Neural progenitor cell (in vitro differentiated cells): ENCODE measurements at regions not wholly inside any gene's neighbourhood (a gene's known extent, or its start where the extent isn't known, plus 50 kb on each side); places are given as distances from the start of the nearest gene placed in this dataset.

ENCODE experiments used
- DNase-seq: peaks from one replicate; pipeline ENCODE4 v3.0.0-alpha.2; 2016; ENCODE audit warnings: low spot score
- H2AFZ ChIP-seq: fragments of 200-600 bp; sonication (generic); replicated peaks from 2 replicates; pipeline ENCODE4 v1.6.1; 2016; ENCODE audit warnings: antibody characterized with exemption
- H3F3A ChIP-seq: fragments of 200-600 bp; sonication (generic); 2 replicates; pipeline ENCODE4 v1.6.1; 2016; ENCODE audit warnings: antibody characterized with exemption, low read depth
- H3K27ac ChIP-seq: fragments of 200-600 bp; sonication (generic); 2 replicates; pipeline ENCODE4 v1.5.1; 2016; ENCODE audit warnings: mild to moderate bottlenecking
- H3K27me3 ChIP-seq: fragments of 200-600 bp; sonication (generic); 2 replicates; pipeline ENCODE4 v1.6.1; 2016; ENCODE audit warnings: mild to moderate bottlenecking, moderate library complexity
- H3K36me3 ChIP-seq: fragments of 200-600 bp; sonication (generic); 2 replicates; pipeline ENCODE4 v1.5.1; 2016
- H3K4me1 ChIP-seq: fragments of 200-600 bp; sonication (generic); 2 replicates; pipeline ENCODE4 v1.6.1; 2016; ENCODE audit warnings: mixed run types
- H3K4me2 ChIP-seq: fragments of 200-600 bp; sonication (generic); 2 replicates; pipeline ENCODE4 v1.6.1; 2016
- H3K4me3 ChIP-seq: fragments of 200-600 bp; sonication (generic); 2 replicates; pipeline ENCODE4 v1.5.1; 2016
- H3K79me2 ChIP-seq: fragments of 200-600 bp; sonication (generic); 2 replicates; pipeline ENCODE4 v1.6.1; 2016; ENCODE audit warnings: low read depth
- H3K9ac ChIP-seq: fragments of 200-600 bp; sonication (generic); 2 replicates; pipeline ENCODE4 v1.6.1; 2016
- H3K9me3 ChIP-seq: fragments of 200-600 bp; sonication (generic); 2 replicates; pipeline ENCODE4 v1.5.1; 2016; ENCODE audit warnings: low read depth
- H4K20me1 ChIP-seq: fragments of 200-600 bp; sonication (generic); 2 replicates; pipeline ENCODE4 v1.6.1; 2016; ENCODE audit warnings: low read depth
- H3K27ac Mint-ChIP-seq: 3 replicates; pipeline ENCODE4 v1.8.0; 2021; ENCODE audit warnings: mixed read lengths
- H3K27me3 Mint-ChIP-seq: 2 replicates; pipeline ENCODE4 v1.8.0; 2022; ENCODE audit warnings: low read depth, mild to moderate bottlenecking, inconsistent platforms, moderate library complexity, mixed read lengths; ENCODE audit not compliant: insufficient read depth
- H3K36me3 Mint-ChIP-seq: 3 replicates; pipeline ENCODE4 v1.8.0; 2021; ENCODE audit warnings: mixed read lengths
- H3K4me1 Mint-ChIP-seq: 3 replicates; pipeline ENCODE4 v1.8.0; 2021; ENCODE audit warnings: mixed read lengths
- H3K4me3 Mint-ChIP-seq: 3 replicates; pipeline ENCODE4 v1.8.0; 2021; ENCODE audit warnings: mild to moderate bottlenecking, moderate library complexity, mixed read lengths
- H3K9me3 Mint-ChIP-seq: 3 replicates; pipeline ENCODE4 v1.8.0; 2020; ENCODE audit warnings: mixed read lengths
- EZH2 ChIP-seq: fragments of 200-600 bp; sonication (generic); IDR thresholded peaks from 2 replicates; pipeline ENCODE4 v1.6.1; 2017; ENCODE audit warnings: antibody characterized with exemption, mild to moderate bottlenecking, moderate library complexity
- EZH2phosphoT487 ChIP-seq: fragments of 200-600 bp; sonication (generic); IDR thresholded peaks from 2 replicates; pipeline ENCODE4 v1.6.1; 2017; ENCODE audit warnings: antibody characterized with exemption
- TF ChIP-seq, protein P1 (sequence below): fragments of 200-600 bp; sonication (generic); IDR thresholded peaks from 2 replicates; pipeline ENCODE4 v1.5.1; 2017; ENCODE audit warnings: antibody characterized with exemption, mild to moderate bottlenecking

DNA sequence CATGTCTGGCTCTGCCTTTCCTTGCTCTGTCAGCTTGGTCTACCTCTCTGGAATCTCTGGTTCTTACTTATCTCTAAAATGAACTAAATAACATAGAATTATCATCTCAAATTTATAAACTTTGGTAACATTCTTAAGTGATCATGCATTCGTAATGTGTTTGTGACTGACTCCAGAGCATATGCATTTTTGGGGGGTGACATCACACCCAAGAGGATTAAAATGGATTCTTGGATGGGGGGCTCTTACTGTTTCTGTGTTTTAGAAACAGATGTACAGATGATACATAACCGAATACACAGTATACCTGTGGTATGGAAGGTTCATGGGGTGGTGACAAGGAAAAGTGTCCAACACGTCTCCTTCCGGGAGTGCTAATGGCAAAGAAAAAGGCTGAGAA, 1162.1 kb downstream of the VRK1 start:
- H3K9ac ChIP-seq: no peak overlapping the region
- no peaks in the 10 kb centered on the region for H3K27me3 ChIP-seq
- Mint-ChIP-seq H3K4me3 (no peak overlapping the region), H3K27ac (no peak overlapping the region), H3K4me1 (no peaks in the 10 kb centered on the region), H3K36me3 (no peaks in the 10 kb centered on the region), H3K9me3 (peaks cover 4% of the 10 kb centered on the region), H3K27me3 (peaks cover 5% of the 10 kb centered on the region)
- H3F3A ChIP-seq: no peaks in the 10 kb centered on the region
- H3K4me1 ChIP-seq: no peaks in the 10 kb centered on the region
- H2AFZ ChIP-seq: no peak overlapping the region
- no peak overlapping the region for H3K4me3 ChIP-seq
- H4K20me1 ChIP-seq: no peaks in the 10 kb centered on the region
- H3K9me3 ChIP-seq: no peaks in the 10 kb centered on the region
- no peaks in the 10 kb centered on the region for H3K79me2 ChIP-seq
- no peak overlapping the region for H3K27ac ChIP-seq
- H3K36me3 ChIP-seq: no peaks in the 10 kb centered on the region
- no peak for DNase-seq
- TF ChIP-seq EZH2phosphoT487: no peak
- TF ChIP-seq EZH2: no peak
- TF ChIP-seq, protein P1, sequence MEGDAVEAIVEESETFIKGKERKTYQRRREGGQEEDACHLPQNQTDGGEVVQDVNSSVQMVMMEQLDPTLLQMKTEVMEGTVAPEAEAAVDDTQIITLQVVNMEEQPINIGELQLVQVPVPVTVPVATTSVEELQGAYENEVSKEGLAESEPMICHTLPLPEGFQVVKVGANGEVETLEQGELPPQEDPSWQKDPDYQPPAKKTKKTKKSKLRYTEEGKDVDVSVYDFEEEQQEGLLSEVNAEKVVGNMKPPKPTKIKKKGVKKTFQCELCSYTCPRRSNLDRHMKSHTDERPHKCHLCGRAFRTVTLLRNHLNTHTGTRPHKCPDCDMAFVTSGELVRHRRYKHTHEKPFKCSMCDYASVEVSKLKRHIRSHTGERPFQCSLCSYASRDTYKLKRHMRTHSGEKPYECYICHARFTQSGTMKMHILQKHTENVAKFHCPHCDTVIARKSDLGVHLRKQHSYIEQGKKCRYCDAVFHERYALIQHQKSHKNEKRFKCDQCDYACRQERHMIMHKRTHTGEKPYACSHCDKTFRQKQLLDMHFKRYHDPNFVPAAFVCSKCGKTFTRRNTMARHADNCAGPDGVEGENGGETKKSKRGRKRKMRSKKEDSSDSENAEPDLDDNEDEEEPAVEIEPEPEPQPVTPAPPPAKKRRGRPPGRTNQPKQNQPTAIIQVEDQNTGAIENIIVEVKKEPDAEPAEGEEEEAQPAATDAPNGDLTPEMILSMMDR: no peak
- H3K4me2 ChIP-seq: no peak overlapping the region

DNA sequence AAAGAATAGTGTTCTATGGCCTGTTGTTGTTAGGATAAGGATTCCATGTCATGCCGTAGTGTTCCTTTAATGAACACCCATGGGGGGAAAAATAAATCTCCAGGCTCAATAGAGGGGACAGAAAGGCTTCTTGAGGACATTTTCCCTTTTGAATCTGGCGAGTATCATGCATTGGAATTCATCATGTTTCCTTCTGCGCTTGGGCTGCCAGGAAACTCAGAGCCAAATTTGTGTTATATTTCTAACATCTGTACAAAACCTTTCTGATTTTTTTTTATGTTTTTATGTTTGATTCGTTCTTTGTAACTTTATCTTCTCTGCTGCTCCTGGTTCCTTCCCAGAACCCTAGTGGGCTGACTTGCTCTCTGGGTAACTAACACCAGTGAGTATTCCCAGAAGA, 1163.3 kb downstream of the VRK1 start:
- TF ChIP-seq EZH2: no peak
- Histone ChIP-seq H3K27me3 (no peaks in the 10 kb centered on the region), H3K79me2 (no peaks in the 10 kb centered on the region), H3K4me1 (no peaks in the 10 kb centered on the region), H3K4me3 (no peak overlapping the region), H3K36me3 (no peaks in the 10 kb centered on the region), H3K9ac (no peak overlapping the region), H3F3A (no peaks in the 10 kb centered on the region), H2AFZ (no peak overlapping the region), H4K20me1 (no peaks in the 10 kb centered on the region), H3K4me2 (no peak overlapping the region), H3K9me3 (no peaks in the 10 kb centered on the region), H3K27ac (no peak overlapping the region)
- H3K27ac Mint-ChIP-seq: no peak overlapping the region
- no peaks in the 10 kb centered on the region for H3K4me1 Mint-ChIP-seq
- peaks cover 5% of the 10 kb centered on the region for H3K27me3 Mint-ChIP-seq
- no peaks in the 10 kb centered on the region for H3K36me3 Mint-ChIP-seq
- no peak overlapping the region for H3K4me3 Mint-ChIP-seq
- H3K9me3 Mint-ChIP-seq: peaks cover 4% of the 10 kb centered on the region
- no peak for DNase-seq

DNA sequence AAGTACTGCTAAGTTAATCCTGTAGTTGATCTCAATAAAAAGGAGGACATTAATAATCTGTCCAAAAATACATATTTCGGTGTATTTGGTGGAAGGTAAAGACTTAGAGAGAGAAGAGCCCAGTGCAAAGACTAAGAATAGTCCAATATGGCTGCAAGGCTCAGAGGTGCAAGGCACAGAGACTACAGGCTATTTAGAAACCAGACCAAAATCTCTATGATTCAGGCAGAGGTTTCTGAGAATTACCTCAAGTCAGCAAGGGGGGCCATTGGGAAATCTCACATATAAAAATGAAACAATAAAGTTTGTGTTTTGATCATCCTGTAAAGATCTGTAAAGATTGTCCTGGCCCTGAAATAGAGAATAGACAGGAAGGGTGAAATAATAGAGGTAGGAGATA, 1173.0 kb downstream of the VRK1 start:
- no peaks in the 10 kb centered on the region for H3K36me3 ChIP-seq
- H3F3A ChIP-seq: no peaks in the 10 kb centered on the region
- TF ChIP-seq EZH2 (no peak), EZH2phosphoT487 (no peak)
- TF ChIP-seq, protein P1: no peak
- H3K79me2 ChIP-seq: no peaks in the 10 kb centered on the region
- no peak overlapping the region for H3K4me3 ChIP-seq
- no peaks in the 10 kb centered on the region for H3K4me1 Mint-ChIP-seq
- H3K27ac ChIP-seq: no peak overlapping the region
- H3K9me3 ChIP-seq: no peaks in the 10 kb centered on the region
- no peaks in the 10 kb centered on the region for H3K27me3 ChIP-seq
- no peaks in the 10 kb centered on the region for H3K4me1 ChIP-seq
- H4K20me1 ChIP-seq: no peaks in the 10 kb centered on the region
- H3K36me3 Mint-ChIP-seq: no peaks in the 10 kb centered on the region
- peaks cover 7% of the 10 kb centered on the region for H3K27me3 Mint-ChIP-seq
- no peaks in the 10 kb centered on the region for H3K9me3 Mint-ChIP-seq
- H3K4me2 ChIP-seq: no peak overlapping the region
- no peak overlapping the region for H3K27ac Mint-ChIP-seq
- DNase-seq: no peak
- H3K4me3 Mint-ChIP-seq: no peak overlapping the region
- no peak overlapping the region for H3K9ac ChIP-seq
- no peak overlapping the region for H2AFZ ChIP-seq

DNA sequence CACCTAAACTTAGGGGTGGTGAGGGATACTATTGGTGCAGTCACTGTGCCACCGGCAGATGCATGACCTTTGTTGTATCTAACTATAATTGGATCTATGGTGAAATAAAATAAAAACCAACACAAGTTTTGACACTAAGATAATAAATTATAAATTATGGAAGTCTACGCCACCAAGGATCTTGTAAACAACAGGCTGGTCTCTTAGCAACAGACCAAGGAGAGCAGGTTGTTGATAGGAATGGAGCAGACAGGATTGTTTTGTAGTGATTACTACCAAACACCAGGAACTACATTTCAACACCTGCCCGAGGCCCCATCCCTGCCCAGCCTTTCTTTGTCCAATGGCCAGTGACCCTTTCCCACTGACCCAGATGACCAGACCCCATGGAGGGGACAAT, 1178.0 kb downstream of the VRK1 start:
- TF ChIP-seq EZH2phosphoT487: no peak
- no peaks in the 10 kb centered on the region for H3K27me3 ChIP-seq
- no peaks in the 10 kb centered on the region for H4K20me1 ChIP-seq
- Mint-ChIP-seq H3K36me3 (no peaks in the 10 kb centered on the region), H3K27me3 (peaks cover 8% of the 10 kb centered on the region), H3K4me3 (no peak overlapping the region), H3K4me1 (peaks cover 23% of the 10 kb centered on the region), H3K9me3 (no peaks in the 10 kb centered on the region), H3K27ac (no peak overlapping the region)
- no peak overlapping the region for H3K4me2 ChIP-seq
- no peak overlapping the region for H2AFZ ChIP-seq
- H3K27ac ChIP-seq: no peak overlapping the region
- H3K36me3 ChIP-seq: no peaks in the 10 kb centered on the region
- no peaks in the 10 kb centered on the region for H3K9me3 ChIP-seq
- no peak overlapping the region for H3K4me3 ChIP-seq
- no peaks in the 10 kb centered on the region for H3K79me2 ChIP-seq
- no peak for DNase-seq
- H3K4me1 ChIP-seq: no peaks in the 10 kb centered on the region
- no peaks in the 10 kb centered on the region for H3F3A ChIP-seq
- H3K9ac ChIP-seq: no peak overlapping the region
